ENCODE measurements at regions not wholly inside any gene's neighbourhood (a gene's known extent, or its start where the extent isn't known, plus 50 kb on each side); places are given as distances from the start of the nearest gene placed in this dataset.

DNA sequence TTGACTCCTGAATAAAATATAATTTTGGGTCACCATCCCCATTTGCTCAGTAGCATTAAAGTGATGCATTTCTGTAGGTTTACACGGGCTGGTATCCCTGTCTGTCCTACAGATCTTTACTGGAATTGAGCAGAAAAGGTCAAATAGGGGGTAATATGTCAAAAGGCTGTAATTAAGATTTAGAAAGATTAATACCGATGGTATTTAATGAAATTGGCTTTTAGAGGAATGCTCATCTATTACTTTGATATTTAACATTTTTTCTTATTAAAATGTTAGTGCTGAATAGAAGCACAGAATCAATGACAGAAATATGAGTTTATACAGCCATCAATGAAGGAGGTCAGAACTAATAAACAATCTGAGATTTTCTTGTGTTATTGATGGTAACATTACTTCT lies 1762.2 kb upstream of the WWC1 start:
- no peaks in the 10 kb centered on the region for H3K27me3 ChIP-seq (replicated peaks in 1 of 7)
- H3K27ac ChIP-seq = no peak overlapping the region
- intact Hi-C loops (cut with DNase I; ENCODE audit: low total_unique reads) = no loop called here
- TF ChIP-seq POLR2A (IDR thresholded peaks at IDR 0.05) = no peak
- TF ChIP-seq, protein P1, sequence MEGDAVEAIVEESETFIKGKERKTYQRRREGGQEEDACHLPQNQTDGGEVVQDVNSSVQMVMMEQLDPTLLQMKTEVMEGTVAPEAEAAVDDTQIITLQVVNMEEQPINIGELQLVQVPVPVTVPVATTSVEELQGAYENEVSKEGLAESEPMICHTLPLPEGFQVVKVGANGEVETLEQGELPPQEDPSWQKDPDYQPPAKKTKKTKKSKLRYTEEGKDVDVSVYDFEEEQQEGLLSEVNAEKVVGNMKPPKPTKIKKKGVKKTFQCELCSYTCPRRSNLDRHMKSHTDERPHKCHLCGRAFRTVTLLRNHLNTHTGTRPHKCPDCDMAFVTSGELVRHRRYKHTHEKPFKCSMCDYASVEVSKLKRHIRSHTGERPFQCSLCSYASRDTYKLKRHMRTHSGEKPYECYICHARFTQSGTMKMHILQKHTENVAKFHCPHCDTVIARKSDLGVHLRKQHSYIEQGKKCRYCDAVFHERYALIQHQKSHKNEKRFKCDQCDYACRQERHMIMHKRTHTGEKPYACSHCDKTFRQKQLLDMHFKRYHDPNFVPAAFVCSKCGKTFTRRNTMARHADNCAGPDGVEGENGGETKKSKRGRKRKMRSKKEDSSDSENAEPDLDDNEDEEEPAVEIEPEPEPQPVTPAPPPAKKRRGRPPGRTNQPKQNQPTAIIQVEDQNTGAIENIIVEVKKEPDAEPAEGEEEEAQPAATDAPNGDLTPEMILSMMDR (IDR thresholded peaks at IDR 0.05 in 8 of 11, conservative IDR thresholded peaks at IDR 0.05 in 3 of 11) = no peak
- no peak for TF ChIP-seq POLR2AphosphoS5 (IDR thresholded peaks at IDR 0.05)
- peaks cover 0 to 3% (median 0%) of the 10 kb centered on the region in 8 donors for H3K9me3 ChIP-seq
- DNase-seq = no peak
- H3K4me1 ChIP-seq = no peaks in the 10 kb centered on the region
- no peak overlapping the region for H3K4me3 ChIP-seq
- 26 to 49% (median 34%) methylated on average over 2 of the region's 2 CpGs for WGBS, 5 donors
- H3K36me3 ChIP-seq = no peaks in the 10 kb centered on the region

DNA sequence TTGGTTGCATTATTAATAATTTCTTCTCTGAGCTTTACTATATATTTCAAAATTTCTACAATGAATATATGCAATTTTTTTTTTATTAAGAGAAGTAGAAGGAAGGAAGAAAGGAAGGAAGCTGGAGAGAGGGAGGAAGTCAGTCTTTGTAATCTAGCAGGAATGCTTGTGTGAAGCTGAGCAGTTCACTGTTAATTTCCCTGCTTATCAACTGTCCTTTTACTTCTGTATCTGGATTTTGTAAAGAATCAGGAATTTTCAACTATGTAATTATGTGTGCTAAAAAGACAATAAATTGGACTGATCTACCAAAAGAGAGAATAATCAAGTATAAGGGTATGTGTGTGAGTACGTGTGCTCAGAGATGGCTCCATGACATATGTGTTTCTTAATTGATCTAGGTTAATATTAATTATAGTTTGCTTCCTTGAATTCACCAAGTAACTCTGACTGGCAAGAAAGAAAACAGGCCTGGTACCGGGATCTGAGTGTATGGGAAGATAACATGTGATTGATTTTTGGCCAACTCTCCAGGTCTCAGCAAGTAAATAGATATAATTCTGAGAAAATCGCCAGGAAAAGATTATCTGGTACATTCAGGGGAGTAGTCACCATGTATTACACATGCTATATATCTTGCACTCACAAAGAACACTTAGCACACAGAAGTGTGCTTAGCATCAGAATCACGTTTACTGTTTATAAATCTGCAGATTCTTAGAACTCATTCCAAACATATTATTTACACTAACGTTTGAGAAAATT lies 1758.8 kb upstream of the WWC1 start:
- H3K4me1 ChIP-seq = no peaks in the 10 kb centered on the region
- TF ChIP-seq POLR2A (IDR thresholded peaks at IDR 0.05) (no peak), POLR2AphosphoS5 (IDR thresholded peaks at IDR 0.05) (no peak)
- TF ChIP-seq, protein P1 (IDR thresholded peaks at IDR 0.05 in 8 of 11, conservative IDR thresholded peaks at IDR 0.05 in 3 of 11) = no peak
- peaks cover 0 to 13% (median 0%) of the 10 kb centered on the region in 8 donors for H3K9me3 ChIP-seq
- no peaks in the 10 kb centered on the region for H3K36me3 ChIP-seq
- intact Hi-C loops (cut with DNase I; ENCODE audit: low total_unique reads) = no loop called here
- H3K27ac ChIP-seq = no peak overlapping the region
- no peak for DNase-seq
- no peak overlapping the region for H3K4me3 ChIP-seq
- 71 to 83% (median 78%) methylated on average over 5 of the region's 5 CpGs for WGBS, 5 donors
- H3K27me3 ChIP-seq (replicated peaks in 1 of 7) = no peaks in the 10 kb centered on the region

DNA sequence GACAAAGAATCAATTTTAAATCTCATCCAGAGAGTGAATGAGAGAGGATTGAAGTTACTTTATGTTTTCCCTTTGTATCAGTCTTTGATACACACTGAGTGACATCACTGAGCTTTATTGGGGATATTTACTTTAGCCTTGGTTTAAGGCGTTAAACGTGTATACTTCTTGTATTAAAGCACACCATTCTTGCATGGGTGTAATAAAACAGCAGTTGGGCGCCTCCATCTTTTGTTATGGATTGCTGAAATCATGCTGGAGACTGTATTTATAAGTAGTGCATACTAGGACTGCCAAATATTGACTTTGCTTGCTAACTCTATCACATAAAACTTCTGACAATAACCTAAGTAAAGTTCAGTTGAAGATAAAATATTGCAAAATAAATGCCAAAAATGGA lies 1755.8 kb upstream of the WWC1 start:
- TF ChIP-seq POLR2A (IDR thresholded peaks at IDR 0.05) (no peak), POLR2AphosphoS5 (IDR thresholded peaks at IDR 0.05) (no peak)
- TF ChIP-seq, protein P1 (IDR thresholded peaks at IDR 0.05 in 8 of 11, conservative IDR thresholded peaks at IDR 0.05 in 3 of 11) = no peak
- intact Hi-C loops (cut with DNase I; ENCODE audit: low total_unique reads) = no loop called here
- no peaks in the 10 kb centered on the region for H3K36me3 ChIP-seq
- H3K9me3 ChIP-seq = peaks cover 0 to 25% (median 6%) of the 10 kb centered on the region in 8 donors
- no peaks in the 10 kb centered on the region for H3K4me1 ChIP-seq
- no peak overlapping the region for H3K4me3 ChIP-seq
- no peak for DNase-seq
- H3K27me3 ChIP-seq (replicated peaks in 1 of 7) = no peaks in the 10 kb centered on the region
- H3K27ac ChIP-seq = no peak overlapping the region
- 67 to 76% (median 73%) methylated on average over 3 of the region's 3 CpGs for WGBS, 5 donors

DNA sequence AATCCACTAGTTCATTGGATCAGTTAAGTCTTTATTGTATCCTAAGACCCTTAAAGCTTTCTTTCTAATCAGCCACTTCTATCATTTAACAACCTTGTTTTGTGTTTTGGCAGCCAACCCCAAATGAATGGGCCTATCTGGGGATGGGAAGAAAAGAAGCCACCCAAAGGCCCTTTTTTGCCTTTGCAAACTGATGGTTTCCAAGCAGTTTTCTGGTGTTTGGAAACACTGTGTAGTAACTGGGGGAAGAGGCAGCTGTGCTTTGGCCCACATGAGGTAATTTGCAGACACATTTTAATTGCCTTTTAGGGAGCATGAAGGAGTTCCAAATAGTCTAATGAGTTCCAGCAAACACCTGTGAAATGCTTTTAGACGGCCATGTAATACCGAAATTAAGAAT lies 1751.3 kb upstream of the WWC1 start:
- WGBS, 5 donors = 71 to 80% (median 78%) methylated on average over 2 of the region's 2 CpGs
- Histone ChIP-seq H3K27ac (no peak overlapping the region), H3K9me3 (peaks cover 0 to 25% (median 7%) of the 10 kb centered on the region in 8 donors), H3K4me3 (no peak overlapping the region), H3K36me3 (no peaks in the 10 kb centered on the region), H3K27me3 (replicated peaks in 1 of 7) (no peaks in the 10 kb centered on the region), H3K4me1 (no peaks in the 10 kb centered on the region)
- no peak for DNase-seq
- no peak for TF ChIP-seq POLR2A (IDR thresholded peaks at IDR 0.05)
- TF ChIP-seq POLR2AphosphoS5 (IDR thresholded peaks at IDR 0.05) = no peak
- TF ChIP-seq, protein P1 (IDR thresholded peaks at IDR 0.05 in 8 of 11, conservative IDR thresholded peaks at IDR 0.05 in 3 of 11) = no peak
- intact Hi-C loops (cut with DNase I; ENCODE audit: low total_unique reads) = no loop called here
